ENCODE measurements at regions not wholly inside any gene's neighbourhood (a gene's known extent, or its start where the extent isn't known, plus 50 kb on each side); places are given as distances from the start of the nearest gene placed in this dataset.
"Not testable (repeated sequence)": the region's sequence is repeated elsewhere in the genome, so short reads cannot be mapped to it uniquely, and the experiment has no call there.

DNA sequence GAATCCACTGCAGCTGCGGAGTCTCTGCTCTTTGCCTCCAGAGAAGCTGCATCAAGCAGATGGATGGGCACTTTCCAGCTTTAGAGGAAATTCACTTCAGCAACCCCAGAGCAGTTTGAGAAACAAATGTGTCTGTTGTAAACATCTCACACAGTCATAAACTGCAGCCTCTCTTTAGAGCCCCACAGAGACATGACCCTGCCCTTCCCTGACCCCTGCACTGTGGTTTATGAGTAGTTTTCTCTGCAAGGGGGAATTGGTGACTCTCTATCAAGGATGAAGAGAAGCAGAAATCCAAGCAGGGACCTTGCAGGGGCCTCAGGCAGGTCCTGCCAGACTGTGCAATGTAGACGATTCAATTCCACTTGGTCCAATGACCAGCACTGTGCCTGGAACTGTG lies 160.2 kb downstream of the SH2D4B start:
- no peak for DNase-seq

DNA sequence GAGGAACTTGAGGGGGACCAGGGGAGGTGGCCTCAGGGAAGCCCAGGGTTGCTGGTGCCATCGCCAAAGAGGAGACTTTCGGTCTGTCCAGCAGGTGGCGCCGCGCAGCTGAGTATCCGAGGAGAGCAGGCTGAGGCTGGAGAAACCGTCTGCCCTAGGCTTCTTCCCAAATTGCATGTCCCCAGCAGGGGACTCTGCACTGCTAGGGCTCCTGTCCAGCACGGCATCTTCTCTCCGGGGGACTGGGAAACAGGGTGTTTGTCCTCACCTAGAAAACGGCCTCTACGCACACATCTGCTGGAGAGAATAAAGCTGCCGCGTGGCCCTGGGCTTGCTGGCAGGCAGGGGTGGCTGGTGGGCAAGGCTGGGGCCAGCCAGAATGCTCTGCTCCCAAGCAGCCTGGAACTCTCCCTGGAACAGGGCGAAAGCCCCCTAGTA lies 161.9 kb downstream of the SH2D4B start:
- DNase-seq = peak; percentile 41 to 53

- DNase-seq = no peak
Observed at GRCh38 chr10:80700252-80700651, 162.6 kb downstream of the SH2D4B start.

DNA sequence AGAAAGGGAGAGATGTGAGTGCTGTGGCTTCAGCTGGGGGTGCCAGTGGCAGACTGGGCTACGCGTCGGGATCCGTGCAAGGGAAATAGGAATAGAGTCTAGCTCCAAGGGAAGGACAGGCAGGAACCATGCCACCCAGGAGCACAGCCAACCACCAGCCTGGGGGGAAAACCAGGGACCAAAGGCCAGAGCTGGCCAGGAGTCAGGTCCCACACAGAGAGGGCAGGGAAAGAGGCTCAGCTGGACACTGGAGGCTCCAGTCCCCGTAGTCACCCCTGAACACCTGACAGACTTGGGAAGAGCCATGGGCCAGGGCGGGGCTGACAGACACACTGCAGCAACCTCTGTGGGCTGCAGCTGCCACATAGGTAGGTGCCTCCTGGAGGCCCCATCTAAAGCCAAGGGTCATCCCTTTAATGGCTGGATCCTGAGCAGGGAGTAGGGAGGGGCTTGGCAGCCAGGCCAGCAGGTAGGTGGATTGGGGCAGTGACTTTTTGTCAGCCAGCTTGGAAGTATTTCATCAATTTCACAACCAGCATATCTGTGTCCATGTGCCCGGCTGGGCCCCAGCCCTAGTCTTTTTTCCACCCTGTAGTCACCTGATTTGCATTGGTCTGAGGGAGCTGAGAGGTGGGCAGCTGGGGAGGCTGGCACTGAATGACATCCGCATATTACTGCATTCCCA lies 163.2 kb downstream of the SH2D4B start:
- no peak for DNase-seq

GRCh38 chr10:80701706-80702105 lies 164.0 kb downstream of the SH2D4B start:
- DNase-seq = no peak

GRCh38 chr10:80702143-80702542 lies 164.4 kb downstream of the SH2D4B start:
- no peak for DNase-seq

DNA sequence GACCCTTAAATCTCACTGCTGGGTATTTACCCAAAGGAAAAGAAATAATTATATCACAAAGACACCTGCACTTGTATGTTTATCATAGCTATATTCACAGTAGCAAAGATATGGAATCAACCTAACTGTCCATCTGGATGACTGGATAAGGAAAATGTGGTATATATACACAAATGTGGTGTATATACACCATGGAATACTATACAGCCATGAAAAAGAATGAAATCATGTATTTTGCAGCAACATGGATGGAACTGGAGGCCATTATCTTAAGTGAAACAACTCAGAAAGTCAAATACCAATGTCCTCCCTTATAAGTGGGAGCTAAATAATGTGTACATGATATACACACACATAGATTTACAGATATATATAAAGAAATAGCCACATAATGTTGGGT lies 168.2 kb downstream of the SH2D4B start:
- no peak for DNase-seq

- no peak for DNase-seq
Observed at GRCh38 chr10:80708185-80708584, 170.5 kb downstream of the SH2D4B start.

DNA sequence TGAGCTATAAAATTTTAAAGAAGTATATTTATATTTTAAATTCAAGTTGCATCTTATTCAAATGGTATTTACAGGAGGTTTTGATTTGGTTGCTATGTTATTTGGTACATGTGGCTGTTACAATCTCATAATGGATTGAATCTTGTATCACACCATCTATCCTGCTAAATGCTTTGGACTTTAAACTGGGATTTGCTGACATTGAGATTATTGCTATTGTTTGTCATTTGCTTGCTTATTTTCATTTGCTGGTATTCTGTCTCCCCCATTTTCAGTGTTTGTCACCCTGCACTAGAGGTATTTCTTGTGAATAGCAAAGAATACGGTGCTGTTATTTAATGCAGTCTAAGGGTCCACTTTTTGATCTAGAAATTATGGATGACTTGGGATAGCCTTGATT lies 171.1 kb downstream of the SH2D4B start:
- DNase-seq = no peak

DNA sequence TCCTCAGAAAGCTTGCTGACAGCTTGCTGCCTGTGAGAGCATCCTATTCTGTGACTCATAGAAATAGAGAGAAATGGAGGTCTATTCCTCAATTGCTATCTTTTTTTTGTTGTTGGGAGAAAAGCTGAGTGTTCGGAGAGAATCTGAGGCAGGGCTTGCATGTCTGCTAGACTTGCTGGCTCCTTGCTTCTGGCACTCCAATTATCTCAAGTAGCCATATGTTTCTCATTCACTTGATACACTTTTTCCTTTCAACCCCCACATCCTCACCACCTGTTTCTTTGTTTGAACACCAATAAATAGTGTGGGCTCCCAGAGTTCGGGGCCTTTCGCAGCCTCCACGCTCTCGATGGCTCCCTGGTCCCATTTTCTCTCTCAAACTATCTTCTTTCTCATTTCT lies 172.2 kb downstream of the SH2D4B start:
- DNase-seq = no peak

DNA sequence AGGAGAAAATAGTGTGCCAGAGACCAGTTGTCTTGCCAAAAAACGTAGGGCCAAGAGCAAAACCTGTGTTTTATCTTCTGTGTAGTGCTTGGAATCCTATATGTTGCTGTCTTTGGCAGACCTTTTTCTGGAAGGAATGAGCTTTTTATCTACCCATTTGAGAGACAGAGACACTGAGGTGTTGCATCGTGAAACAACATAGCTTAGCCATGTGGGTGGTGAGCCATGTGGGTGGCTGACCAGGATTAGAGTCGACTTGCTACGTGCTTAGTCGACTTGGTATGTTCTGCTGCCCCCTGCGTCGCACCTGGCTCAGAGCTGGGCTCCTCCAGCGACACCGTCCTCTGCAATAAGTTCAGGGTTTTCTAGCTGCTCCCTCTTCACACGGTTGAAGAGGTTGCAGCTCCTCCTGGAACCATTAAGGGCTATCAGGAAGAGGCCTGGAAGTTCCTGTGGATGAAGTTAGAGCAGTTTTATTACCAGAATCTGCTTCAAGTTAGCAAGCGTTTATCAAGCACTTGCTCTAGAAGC lies 175.8 kb downstream of the SH2D4B start:
- DNase-seq = no peak

DNA sequence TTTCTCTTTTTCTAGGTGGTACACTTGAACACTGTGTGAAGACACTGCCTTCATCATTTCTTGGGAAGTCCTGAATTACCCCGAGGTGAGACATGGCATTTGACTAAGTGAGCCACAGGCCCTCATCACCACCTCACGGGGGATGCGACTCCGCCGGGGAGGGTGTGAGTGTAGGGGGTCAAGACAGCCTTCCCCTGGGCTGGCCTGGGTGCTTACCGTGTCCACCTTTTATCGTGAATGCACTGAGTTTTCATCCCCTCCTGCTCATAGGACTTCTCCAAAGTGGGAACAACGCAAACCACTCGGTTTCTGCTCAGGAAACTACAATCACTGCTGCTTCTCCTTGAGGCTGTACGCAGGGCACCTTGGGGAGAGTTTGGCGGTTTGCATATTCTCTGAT lies 176.9 kb downstream of the SH2D4B start:
- DNase-seq = no peak

GRCh38 chr10:80718024-80718423 lies 180.3 kb downstream of the SH2D4B start:
- DNase-seq = no peak

GRCh38 chr10:80719935-80720334 lies 182.2 kb downstream of the SH2D4B start:
- no peak for DNase-seq

DNA sequence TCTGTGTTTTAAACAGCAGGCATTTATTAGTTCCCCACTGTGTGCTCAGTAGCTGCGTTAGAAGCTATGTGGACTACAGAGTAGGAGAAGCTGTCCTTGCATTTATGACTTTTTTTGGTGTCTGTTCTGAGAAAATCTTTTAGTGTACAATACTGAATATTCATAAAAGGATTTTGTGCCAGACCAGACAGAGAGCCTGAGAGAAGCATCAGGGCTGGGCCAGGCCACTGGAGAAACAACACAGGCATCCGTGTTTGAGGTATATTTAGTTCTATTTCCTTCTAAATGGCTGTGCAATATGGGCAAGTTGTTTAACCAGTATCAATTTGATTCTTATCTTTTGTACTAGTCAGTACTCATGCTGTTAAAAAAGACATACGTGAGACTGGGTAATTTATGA lies 182.8 kb downstream of the SH2D4B start:
- DNase-seq = no peak

- not testable (repeated sequence) for DNase-seq
Observed at GRCh38 chr10:80728354-80728753, 190.7 kb downstream of the SH2D4B start.

DNA sequence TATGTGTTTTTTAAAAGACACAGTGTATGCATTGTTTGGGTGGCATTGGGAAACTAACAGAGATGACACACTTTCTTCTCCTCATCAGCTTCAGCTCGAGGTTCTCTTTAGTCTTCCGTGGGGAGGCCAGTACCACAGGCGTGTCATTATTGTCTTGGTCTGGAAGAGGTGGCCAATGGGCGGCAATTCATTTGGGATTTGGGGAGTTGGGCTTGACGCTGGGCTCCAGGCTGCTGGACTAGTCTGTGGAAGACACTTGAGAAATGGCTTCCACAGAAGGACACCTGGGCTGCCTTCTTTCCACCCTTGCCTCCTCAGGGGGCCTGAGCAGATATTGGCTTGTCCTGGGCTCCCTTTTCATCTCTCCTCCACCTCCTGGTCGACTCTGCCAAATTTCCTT lies 192.2 kb downstream of the SH2D4B start:
- DNase-seq = no peak

DNA sequence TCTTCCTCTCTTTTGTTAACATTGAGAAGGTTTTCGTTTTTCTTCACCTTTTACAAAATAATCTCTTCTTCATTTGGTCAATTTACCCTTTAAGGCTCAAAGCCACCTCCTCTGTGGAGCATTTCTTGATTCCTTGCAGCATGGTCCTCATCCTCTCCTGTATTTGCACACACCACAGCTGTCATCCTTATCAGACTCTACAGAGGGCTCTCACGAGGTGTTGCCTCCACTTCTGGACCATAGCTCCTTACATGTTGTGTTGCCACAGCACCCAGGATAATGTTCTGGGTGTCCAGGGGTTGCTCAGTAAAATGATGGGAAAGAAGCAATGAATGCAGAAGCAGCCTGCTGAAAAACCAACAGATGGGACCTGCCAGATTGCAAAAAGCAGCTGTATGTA lies 192.8 kb downstream of the SH2D4B start:
- DNase-seq = no peak

DNA sequence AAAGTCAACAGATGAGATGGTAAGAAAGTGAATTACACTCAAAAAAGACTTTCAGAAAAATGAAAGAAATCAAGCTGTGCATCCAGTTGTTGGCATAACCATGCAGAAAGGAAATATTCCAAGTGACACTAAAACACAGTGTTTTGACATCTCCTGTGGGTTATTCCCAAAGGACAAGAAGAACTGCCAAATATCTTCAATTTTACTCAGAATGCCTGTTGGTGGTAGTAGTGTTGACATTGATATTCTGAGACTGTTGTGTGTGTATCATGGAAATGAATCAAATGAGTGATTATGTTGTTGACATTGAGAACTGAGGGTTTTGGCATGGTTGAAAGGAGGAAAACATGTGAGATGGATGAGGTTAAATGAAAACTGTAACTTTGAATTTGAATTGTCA lies 196.9 kb downstream of the SH2D4B start:
- DNase-seq = no peak

- DNase-seq = no peak
Observed at GRCh38 chr10:80737209-80737608, 199.5 kb downstream of the SH2D4B start.

DNA sequence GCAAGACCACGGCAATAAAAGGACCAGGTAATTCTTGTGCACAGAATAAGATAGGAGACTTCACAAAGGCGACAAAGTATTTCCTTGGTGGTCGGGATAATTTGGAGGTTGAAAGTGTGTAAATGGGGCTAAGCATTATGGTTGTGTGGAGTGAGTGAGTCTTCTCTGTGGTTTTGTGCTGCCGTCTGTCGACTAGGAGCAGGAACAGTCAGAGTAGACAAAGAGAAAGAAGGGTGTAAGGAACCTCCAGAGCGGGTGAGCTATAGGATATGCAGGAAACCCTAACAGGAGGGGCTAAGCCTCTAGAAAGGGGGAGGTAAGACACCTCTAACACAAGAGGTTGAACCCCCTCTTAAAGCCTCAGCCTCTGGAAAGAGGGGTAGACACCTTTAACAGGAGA lies 201.6 kb downstream of the SH2D4B start:
- DNase-seq = no peak

- DNase-seq = no peak
Observed at GRCh38 chr10:80739963-80740715, 202.4 kb downstream of the SH2D4B start.

DNA sequence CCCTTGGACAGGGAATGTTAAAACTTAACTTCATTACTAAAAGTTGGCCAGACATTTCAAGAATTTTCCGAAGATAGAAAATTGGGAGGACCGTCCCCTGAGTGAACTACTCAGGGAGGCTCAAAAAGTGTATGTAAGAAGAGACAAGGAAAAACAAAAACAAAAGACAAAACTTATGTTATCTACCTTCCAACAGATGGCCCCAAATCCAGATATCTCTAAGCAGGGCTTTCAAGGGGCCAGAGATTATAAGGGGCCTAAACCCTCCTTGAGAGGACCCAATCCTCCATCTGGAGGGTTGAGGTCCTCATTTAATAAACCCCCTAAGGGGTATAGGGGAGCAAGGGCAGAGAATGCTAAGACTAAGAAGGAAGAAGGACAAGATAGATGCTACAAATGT lies 203.6 kb downstream of the SH2D4B start:
- DNase-seq = no peak

GRCh38 chr10:80750268-80750667 lies 212.6 kb downstream of the SH2D4B start:
- no peak for DNase-seq
